Stimulated activated CD4-positive, alpha-beta T cell treated with anti-CD3 and anti-CD28 coated beads, Interleukin-2, amount 100 ng/mL, for 48 hours (primary cell): ENCODE measurements at regions not wholly inside any gene's neighbourhood (a gene's known extent, or its start where the extent isn't known, plus 50 kb on each side); places are given as distances from the start of the nearest gene placed in this dataset.

ENCODE experiments used
- DNase-seq, 2 donors: peaks; one replicate each; pipeline ENCODE4 v3.0.0-alpha.2; 2020

- DNase-seq, result no peak
Observed at GRCh38 chr4:122203407-122203806, 51.3 kb downstream of the BLTP1 start.

- no peak for DNase-seq
Observed at GRCh38 chr4:122205687-122206086, 53.6 kb downstream of the BLTP1 start.

- no peak for DNase-seq
Observed at GRCh38 chr4:122212880-122213279, 60.7 kb downstream of the BLTP1 start.

GRCh38 chr4:122218762-122219161 lies 66.6 kb downstream of the BLTP1 start:
- DNase-seq, result no peak

- no peak for DNase-seq
Observed at GRCh38 chr4:122219356-122219755, 67.2 kb downstream of the BLTP1 start.

- DNase-seq, result no peak
Observed at GRCh38 chr4:122221322-122221721, 69.2 kb downstream of the BLTP1 start.

- peak in 1 of 2 donors; percentile 2 for DNase-seq
Observed at GRCh38 chr4:122224348-122224747, 72.2 kb downstream of the BLTP1 start.

- no peak for DNase-seq
Observed at GRCh38 chr4:122227202-122227601, 75.1 kb downstream of the BLTP1 start.

- DNase-seq, result no peak
Observed at GRCh38 chr4:122229857-122230256, 77.7 kb downstream of the BLTP1 start.

- DNase-seq, result no peak
Observed at GRCh38 chr4:122232633-122233032, 80.5 kb downstream of the BLTP1 start.

GRCh38 chr4:122234686-122235085 lies 82.6 kb downstream of the BLTP1 start:
- DNase-seq, result no peak

- DNase-seq, result no peak
Observed at GRCh38 chr4:122243785-122244184, 91.7 kb downstream of the BLTP1 start.

GRCh38 chr4:122244764-122245163 lies 92.6 kb downstream of the BLTP1 start:
- DNase-seq, result no peak

GRCh38 chr4:122246551-122246950 lies 94.4 kb downstream of the BLTP1 start:
- DNase-seq, result no peak

GRCh38 chr4:122249357-122249756 lies 97.2 kb downstream of the BLTP1 start:
- DNase-seq, result no peak

GRCh38 chr4:122252584-122252983 lies 100.5 kb downstream of the BLTP1 start:
- DNase-seq, result no peak

GRCh38 chr4:122259849-122260248 lies 107.7 kb downstream of the BLTP1 start:
- DNase-seq, result no peak

- no peak for DNase-seq
Observed at GRCh38 chr4:122276359-122276758, 102.5 kb upstream of the ADAD1 start.

GRCh38 chr4:122278976-122279375 lies 99.8 kb upstream of the ADAD1 start:
- DNase-seq, result no peak

- no peak for DNase-seq
Observed at GRCh38 chr4:122279670-122280069, 99.1 kb upstream of the ADAD1 start.

- no peak for DNase-seq
Observed at GRCh38 chr4:122285285-122285684, 93.5 kb upstream of the ADAD1 start.

- DNase-seq, result no peak
Observed at GRCh38 chr4:122293374-122294365, 85.1 kb upstream of the ADAD1 start.

GRCh38 chr4:122297694-122298093 lies 81.1 kb upstream of the ADAD1 start:
- DNase-seq, result no peak

GRCh38 chr4:122300776-122301175 lies 78.0 kb upstream of the ADAD1 start:
- DNase-seq, result no peak

- no peak for DNase-seq
Observed at GRCh38 chr4:122305853-122306252, 73.0 kb upstream of the ADAD1 start.
